ENCODE measurements at regions not wholly inside any gene's neighbourhood (a gene's known extent, or its start where the extent isn't known, plus 50 kb on each side); places are given as distances from the start of the nearest gene placed in this dataset.

DNA sequence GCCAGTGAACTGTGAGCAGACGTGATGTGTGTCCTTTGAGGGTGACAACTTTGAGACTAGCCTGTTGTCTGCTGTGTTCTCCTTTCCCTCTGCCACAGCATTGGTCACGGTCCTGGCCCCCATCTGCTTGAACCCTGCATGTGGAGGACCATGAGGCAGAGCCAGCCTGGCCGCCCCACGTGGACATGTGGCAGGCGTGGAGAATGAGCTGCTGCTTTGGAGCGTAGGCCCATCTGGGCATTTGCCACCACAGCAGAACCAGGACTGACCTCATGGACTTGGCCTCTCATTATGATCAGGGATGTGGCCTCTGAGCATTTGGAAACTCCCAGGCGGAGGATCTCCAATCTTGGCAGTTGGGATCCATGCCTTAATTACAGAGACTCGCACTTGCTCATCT, 448.5 kb downstream of the TCERG1L start:
- TF ChIP-seq EZH2phosphoT487 (IDR thresholded peaks at IDR 0.05; ENCODE audit: insufficient read depth, low read depth) (no peak), EZH2 (IDR thresholded peaks at IDR 0.05; ENCODE audit: insufficient read depth, poor library complexity, severe bottlenecking) (no peak)

All from GM23248 (cell line).